OCI-LY3 (cell line): ENCODE measurements at regions not wholly inside any gene's neighbourhood (a gene's known extent, or its start where the extent isn't known, plus 50 kb on each side); places are given as distances from the start of the nearest gene placed in this dataset.
A peak's percentile ranks its signal among the peaks of the same experiment; 100 is the strongest.
"Not testable (repeated sequence)": the region's sequence is repeated elsewhere in the genome, so short reads cannot be mapped to it uniquely, and the experiment has no call there.

Experiments
- H2AFZ ChIP-seq: fragments of 200-600, 300-600 bp; shearing (Covaris generic); 2 replicates; pipeline ENCODE4 v1.6.0; 2014; ENCODE audit warnings: antibody characterized with exemption, low read depth, low read length
- H3K27ac ChIP-seq: fragments of 200-600, 300-600 bp; sonication (generic); 2 replicates; pipeline ENCODE4 v1.5.1; 2014; ENCODE audit warnings: mild to moderate bottlenecking, low read length, moderate library complexity, mixed read lengths
- H3K27me3 ChIP-seq: fragments of 200-600, 300-600 bp; sonication (generic); 2 replicates; pipeline ENCODE4 v1.6.1; 2014; ENCODE audit warnings: low read depth, low read length, mixed read lengths
- H3K36me3 ChIP-seq: fragments of 200-600, 300-600 bp; sonication (generic); replicated peaks from 2 replicates; pipeline ENCODE3; 2014; ENCODE audit warnings: low read depth, low read length, mixed read lengths
- H3K4me1 ChIP-seq: fragments of 300-600, 200-600 bp; sonication (generic); 2 replicates; pipeline ENCODE4 v1.6.1; 2014; ENCODE audit warnings: low read length, mixed read lengths
- H3K4me2 ChIP-seq: fragments of 200-600, 300-600 bp; sonication (generic); 2 replicates; pipeline ENCODE4 v1.6.1; 2014; ENCODE audit warnings: low read length, mixed read lengths
- H3K4me3 ChIP-seq: fragments of 300-600, 200-600 bp; sonication (generic); 2 replicates; pipeline ENCODE4 v1.5.1; 2014; ENCODE audit warnings: antibody characterized with exemption, mild to moderate bottlenecking, low read length, moderate library complexity
- H3K79me2 ChIP-seq: fragments of 300-600, 200-600 bp; shearing (Covaris generic); 2 replicates; pipeline ENCODE4 v1.6.1; 2014; ENCODE audit warnings: mild to moderate bottlenecking, low read length, mixed read lengths
- H3K9ac ChIP-seq: fragments of 300-600, 200-600 bp; shearing (Covaris generic); 2 replicates; pipeline ENCODE4 v1.6.0; 2014; ENCODE audit warnings: mild to moderate bottlenecking, low read length, moderate library complexity
- H3K9me3 ChIP-seq: fragments of 200-600, 300-600 bp; shearing (Covaris generic); 2 replicates; pipeline ENCODE4 v1.6.1; 2014; ENCODE audit warnings: low read length, mixed read lengths; ENCODE audit not compliant: insufficient read depth
- H4K20me1 ChIP-seq: fragments of 200-600, 300-600 bp; sonication (generic); 2 replicates; pipeline ENCODE4 v1.6.1; 2016; ENCODE audit warnings: low read length, mixed read lengths; ENCODE audit not compliant: insufficient read depth
- EZH2phosphoT487 ChIP-seq: fragments of 200-600 bp; shearing (Covaris generic); IDR thresholded peaks from 2 replicates; pipeline ENCODE4 v1.6.1; 2018; ENCODE audit warnings: antibody characterized with exemption, mixed run types, low read depth
- TF ChIP-seq, protein P1 (sequence below): fragments of 200-600, 300-600 bp; sonication (generic); IDR thresholded peaks from 2 replicates; pipeline ENCODE4 v1.5.1; 2014; ENCODE audit warnings: antibody characterized with exemption, low read length, low read depth

- not testable (repeated sequence) for H3K4me3 ChIP-seq, H4K20me1 ChIP-seq, H3K27me3 ChIP-seq, H3K36me3 ChIP-seq, H3K27ac ChIP-seq, H3K79me2 ChIP-seq, H3K9ac ChIP-seq, H2AFZ ChIP-seq, H3K9me3 ChIP-seq
- Histone ChIP-seq H3K4me1 (peaks cover 39% of the 10 kb centered on the region), H3K4me2 (peak overlapping the region; percentile 44)
- TF ChIP-seq, protein P1, sequence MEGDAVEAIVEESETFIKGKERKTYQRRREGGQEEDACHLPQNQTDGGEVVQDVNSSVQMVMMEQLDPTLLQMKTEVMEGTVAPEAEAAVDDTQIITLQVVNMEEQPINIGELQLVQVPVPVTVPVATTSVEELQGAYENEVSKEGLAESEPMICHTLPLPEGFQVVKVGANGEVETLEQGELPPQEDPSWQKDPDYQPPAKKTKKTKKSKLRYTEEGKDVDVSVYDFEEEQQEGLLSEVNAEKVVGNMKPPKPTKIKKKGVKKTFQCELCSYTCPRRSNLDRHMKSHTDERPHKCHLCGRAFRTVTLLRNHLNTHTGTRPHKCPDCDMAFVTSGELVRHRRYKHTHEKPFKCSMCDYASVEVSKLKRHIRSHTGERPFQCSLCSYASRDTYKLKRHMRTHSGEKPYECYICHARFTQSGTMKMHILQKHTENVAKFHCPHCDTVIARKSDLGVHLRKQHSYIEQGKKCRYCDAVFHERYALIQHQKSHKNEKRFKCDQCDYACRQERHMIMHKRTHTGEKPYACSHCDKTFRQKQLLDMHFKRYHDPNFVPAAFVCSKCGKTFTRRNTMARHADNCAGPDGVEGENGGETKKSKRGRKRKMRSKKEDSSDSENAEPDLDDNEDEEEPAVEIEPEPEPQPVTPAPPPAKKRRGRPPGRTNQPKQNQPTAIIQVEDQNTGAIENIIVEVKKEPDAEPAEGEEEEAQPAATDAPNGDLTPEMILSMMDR = peak; percentile 82
Measured at GRCh38 chr15:77875066-77875721, 202.3 kb downstream of the TBC1D2B start.

GRCh38 chr15:77874063-77874462 lies 203.4 kb downstream of the TBC1D2B start:
- no peaks in the 10 kb centered on the region for H3K36me3 ChIP-seq
- no peaks in the 10 kb centered on the region for H4K20me1 ChIP-seq
- peak overlapping the region; percentile 4; the same call in 1 of the 2 replicates for H3K9ac ChIP-seq
- no peak overlapping the region for H3K27ac ChIP-seq
- no peaks in the 10 kb centered on the region for H3K27me3 ChIP-seq
- H3K9me3 ChIP-seq = no peaks in the 10 kb centered on the region
- H3K4me2 ChIP-seq = peak overlapping the region; percentile 25; the same call in 1 of the 2 replicates
- TF ChIP-seq EZH2phosphoT487 = no peak
- TF ChIP-seq, protein P1 = no peak
- H3K4me3 ChIP-seq = no peak overlapping the region
- H2AFZ ChIP-seq = no peak overlapping the region
- no peaks in the 10 kb centered on the region for H3K79me2 ChIP-seq
- H3K4me1 ChIP-seq = peaks cover 50% of the 10 kb centered on the region

GRCh38 chr15:77872521-77873425 lies 204.7 kb downstream of the TBC1D2B start:
- H2AFZ ChIP-seq, H3K9me3 ChIP-seq, H3K27me3 ChIP-seq, H3K9ac ChIP-seq, H3K79me2 ChIP-seq, H4K20me1 ChIP-seq, H3K4me3 ChIP-seq, H3K27ac ChIP-seq, H3K36me3 ChIP-seq, H3K4me2 ChIP-seq: not testable (repeated sequence)
- H3K4me1 ChIP-seq = peaks cover 50% of the 10 kb centered on the region

GRCh38 chr15:77871852-77872371 lies 205.6 kb downstream of the TBC1D2B start:
- no peak overlapping the region for H3K4me2 ChIP-seq
- no peaks in the 10 kb centered on the region for H3K9me3 ChIP-seq
- H3K79me2 ChIP-seq = no peaks in the 10 kb centered on the region
- no peak overlapping the region for H3K27ac ChIP-seq
- no peaks in the 10 kb centered on the region for H3K27me3 ChIP-seq
- peaks cover 50% of the 10 kb centered on the region for H3K4me1 ChIP-seq
- no peak overlapping the region for H3K4me3 ChIP-seq
- H3K36me3 ChIP-seq = no peaks in the 10 kb centered on the region
- TF ChIP-seq, protein P1 = peak; percentile 50
- no peak for TF ChIP-seq EZH2phosphoT487
- H2AFZ ChIP-seq = no peak overlapping the region
- H4K20me1 ChIP-seq = no peaks in the 10 kb centered on the region
- H3K9ac ChIP-seq = no peak overlapping the region
